Nucleus accumbens (tissue), 56 donors: ENCODE measurements at regions not wholly inside any gene's neighbourhood (a gene's known extent, or its start where the extent isn't known, plus 50 kb on each side); places are given as distances from the start of the nearest gene placed in this dataset.

Experiments used
- DNase-seq, 56 donors: peaks; one replicate each; lab custom pipeline; 2025; lab: John Stamatoyannopoulos, UW

DNA sequence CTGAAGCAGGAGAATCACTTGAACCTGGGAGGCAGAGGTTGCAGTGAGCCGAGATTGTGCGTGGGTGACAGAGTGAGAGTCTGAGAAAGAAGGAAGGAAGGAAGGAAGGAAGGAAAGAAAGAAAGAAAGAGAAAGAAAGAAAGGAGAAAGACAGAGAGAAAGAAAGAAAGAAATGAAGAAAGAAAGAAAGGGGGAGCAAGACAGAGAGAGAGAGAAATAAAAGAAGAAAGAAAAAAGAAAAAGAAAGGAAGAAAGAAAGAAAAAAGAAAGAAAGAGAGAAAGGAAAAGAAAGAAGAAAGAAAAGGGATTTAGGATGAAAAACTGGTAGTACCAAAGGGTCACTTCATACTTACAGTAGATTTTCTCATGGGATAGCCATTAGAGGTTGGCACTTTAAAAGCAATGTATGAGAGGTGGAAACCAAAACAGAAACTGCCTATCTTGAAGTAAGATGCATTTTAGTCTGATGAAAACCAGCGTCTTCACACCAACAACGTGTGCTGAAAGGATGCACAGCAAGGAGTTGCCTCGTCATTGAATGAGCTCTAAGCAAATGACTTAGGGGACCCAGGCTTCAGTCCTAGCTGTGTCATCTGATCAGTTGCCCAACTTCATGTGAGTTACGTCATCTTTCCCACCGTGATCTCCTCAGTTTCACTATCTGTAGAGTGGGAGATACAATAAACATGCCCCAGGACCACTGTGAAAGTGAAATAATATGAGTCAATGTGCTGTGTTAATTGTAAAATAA lies 133.9 kb upstream of the NEDD9 start:
- no peak for DNase-seq

DNA sequence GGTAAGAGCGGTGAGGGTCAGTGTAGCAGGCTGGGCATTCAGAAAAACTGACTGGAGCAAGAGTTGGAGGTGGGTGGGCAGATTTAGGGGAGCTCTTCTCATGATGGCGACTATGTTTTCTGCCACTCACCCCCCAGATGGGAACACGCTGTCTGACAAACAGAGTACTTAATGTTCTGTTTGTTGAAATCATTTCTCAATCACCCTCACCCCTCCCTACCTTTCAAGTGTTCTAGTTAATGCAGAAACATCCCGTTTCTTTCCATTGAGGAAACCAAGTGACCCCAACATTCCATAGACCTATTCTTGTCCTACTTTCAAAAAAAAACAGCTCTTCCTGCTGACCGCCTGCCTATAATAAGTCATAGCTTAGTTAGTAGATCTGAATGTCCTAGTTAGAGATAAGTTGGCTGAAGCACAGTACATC lies 132.5 kb upstream of the NEDD9 start:
- DNase-seq = no peak

DNA sequence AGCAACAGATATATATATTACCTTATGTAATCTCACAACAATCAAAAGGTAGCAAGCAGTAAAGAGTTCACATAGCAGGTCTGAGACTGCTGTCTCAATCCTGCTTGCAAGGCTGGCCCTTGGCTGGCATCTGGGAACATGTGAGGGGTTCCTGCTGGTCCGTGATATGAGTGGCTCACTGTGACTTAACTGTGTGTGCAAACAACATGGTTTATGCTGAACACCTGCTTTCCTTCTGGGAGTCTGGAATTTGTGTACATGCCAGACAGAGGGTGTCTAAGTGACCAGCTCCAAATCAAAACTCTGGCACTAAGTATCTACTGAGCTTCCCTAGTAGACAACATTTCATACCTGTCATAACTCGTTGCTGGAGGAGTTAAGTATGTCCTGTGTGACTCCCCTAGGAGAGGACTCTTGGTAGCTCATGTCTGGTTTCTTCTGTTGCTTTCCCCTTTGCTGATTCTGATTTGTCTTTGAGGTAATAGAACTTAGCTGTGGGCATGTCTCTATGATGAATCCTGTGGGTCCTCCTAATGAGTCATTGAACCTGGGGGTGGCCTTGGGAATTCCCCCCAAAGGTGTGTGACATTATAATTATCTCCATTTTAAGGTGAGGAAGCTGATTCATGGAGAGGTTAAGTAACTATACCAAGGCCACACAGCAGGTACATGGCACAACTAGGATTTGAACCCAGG lies 131.6 kb upstream of the NEDD9 start:
- DNase-seq = no peak

DNA sequence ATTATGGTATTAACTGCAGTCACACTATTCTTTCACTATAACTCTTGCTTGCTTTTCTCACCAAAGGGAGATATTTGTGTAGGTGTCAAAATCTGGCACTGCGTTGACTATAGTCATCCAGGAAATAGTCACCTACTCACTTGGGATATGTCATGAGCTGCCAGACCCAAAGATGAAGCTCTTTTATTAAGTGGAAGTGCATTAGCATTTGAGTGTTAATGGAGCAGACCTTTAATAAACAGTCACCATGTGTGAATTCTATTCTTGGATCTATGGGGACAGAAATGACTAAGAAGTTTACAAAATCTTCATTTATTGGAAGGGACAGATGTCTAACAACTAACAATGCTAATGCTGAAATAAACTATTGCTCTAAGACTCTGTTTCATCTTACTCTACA lies 130.1 kb upstream of the NEDD9 start:
- DNase-seq = peak in 1 of 56 donors; percentile 19

DNA sequence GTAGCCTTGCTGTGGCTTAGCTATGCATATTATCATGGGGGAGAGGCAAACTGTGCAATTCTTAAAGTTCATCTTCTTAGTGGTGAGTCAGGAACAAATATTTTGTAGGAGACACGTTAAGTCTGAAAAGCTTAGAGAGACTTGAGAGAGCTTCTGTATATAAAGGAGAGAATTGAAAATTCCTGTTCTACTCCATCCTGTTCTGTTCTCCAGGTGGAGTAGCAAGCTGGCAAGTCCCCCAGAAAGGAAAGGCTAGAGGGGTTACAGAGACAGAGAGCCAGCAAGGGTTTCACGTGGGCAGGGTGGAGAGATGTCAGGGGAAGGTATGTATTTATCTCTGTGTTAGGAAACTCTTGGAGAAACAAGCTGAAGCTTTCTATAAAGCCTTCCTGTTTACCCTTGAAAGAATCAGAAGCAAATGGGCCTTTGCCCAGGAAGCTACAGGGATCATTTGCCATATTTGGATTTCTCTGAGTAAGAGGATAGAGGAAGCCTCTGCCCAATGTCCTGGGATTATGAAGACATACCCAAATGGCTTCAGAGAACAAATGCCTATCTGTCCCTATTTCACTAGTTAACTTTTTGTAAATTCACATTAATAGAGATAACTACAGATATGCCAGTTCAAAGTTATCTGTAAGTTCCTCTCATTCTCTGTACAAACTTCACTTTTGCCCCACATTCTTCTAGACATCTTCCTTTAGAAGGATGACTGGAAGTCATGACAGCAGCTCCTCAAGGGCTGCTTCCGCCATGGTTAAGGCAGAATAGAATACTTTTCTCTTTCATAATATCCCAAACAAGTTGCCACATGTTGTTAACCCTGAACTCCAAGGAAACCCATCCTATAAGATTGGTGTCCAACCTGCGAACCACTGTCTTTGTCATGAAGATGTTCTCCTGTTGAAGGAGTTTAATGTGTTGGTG lies 126.7 kb upstream of the NEDD9 start:
- no peak for DNase-seq

DNA sequence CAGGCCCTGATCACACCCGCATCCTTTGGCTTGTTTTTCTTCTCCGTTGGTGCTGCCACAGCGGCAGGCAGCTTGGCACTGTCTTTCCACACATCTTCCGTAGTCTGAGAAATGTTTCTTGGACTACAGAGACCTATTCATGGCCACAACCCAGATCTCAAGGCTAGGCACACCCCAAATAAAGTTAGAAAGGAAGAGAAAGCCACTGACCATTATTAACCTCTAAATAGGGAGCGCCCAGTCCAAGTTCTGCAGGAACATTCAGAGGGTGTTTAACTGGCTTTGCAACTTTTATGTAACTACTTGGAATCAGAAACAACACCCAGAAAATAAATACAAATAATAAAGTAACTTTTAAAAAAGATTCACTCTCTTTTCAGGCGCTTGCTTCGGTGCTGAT lies 124.8 kb upstream of the NEDD9 start:
- no peak for DNase-seq

DNA sequence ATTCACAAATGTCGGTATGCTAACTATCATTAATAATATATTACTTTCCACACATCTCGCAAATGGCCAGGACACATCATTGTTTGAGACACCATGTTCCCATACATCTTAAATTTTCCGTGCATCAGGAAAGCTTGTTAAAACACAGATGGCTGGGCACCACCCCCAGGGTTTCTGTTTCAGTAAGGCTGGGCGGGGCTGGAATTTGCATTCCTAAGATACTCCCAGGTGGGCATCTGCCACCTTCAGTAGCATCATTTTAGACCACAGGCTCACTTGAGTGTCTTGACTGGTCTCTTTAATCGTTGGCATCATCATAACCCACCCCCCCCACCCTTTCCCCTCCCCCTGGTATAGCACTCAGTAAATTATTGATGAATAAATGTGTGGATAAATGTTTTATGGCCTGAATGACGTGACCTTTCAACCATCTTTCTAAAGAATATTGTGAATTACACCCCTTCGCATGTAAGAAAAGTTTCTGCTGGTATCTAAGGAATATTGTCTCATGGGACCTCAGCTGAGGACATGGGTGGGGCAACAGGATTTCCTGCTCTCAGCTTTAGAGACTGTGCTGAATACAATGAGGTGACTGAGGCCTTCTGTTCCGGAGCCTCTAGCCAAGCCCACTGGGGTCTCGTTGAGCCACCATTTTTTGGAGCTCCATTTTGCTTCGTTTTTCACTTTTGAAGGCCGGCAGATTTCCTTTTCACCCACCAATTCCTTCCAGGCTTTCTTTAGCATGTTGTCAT lies 124.1 kb upstream of the NEDD9 start:
- DNase-seq = no peak

DNA sequence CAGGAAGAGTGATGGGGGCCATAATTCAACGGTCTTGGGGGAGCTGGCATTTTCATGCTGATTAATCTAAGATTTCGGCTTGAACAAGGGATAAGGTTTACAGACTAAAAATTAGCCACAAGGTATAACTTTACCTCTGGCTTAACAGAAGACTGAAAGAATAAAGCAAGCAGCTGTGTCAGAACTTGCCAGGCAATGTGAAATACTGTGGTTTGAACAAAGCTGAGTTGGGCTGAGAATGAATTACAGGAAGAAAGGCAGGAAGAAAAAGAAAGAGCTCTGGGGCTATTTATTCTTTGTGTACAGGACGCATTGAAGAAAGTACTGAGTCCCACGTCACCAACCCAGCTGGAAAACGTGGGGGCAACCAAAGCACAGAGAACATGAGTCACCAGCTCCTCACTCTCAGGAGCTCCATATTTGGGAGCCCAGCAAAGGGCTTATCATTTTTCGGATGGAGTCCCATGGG lies 121.5 kb upstream of the NEDD9 start:
- peak in 19 of 56 donors; percentile 5 to 63 (median 39) for DNase-seq

DNA sequence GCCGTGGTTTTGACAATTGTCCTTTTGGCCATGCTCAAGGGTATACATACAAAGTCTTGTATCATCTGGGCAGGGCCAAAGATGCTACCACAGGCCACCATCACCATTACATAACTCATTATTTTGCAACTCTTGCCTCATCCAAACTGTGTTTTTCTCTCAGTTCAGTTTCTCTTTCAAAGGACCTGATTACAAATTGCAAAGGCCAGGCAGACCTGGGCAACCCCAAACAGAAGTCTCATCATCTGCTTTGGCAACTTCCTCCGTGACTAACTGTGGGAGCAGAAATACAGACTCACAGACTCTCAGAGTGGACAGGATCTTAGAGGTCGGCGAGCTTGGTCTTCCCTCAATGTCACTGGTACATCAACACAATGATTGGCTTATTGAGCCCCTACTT lies 117.8 kb upstream of the NEDD9 start:
- DNase-seq = no peak

DNA sequence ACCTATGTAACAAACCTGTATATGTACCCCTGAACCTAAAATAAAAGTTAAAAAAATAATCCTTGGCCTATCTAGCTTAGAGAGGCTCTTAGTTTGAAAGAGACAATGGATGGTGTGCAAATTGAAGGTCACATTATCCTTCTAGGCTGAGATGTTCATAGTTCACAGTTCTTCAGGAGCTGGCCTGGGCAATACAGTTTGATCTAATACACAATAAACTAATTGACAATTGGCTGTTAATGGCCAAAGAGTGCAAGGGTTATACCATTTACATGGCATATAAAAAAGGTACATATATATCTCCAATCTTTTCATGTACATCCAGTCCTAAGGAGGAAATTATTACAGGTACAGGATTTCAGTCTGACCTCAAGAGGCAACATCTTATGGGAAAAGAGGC lies 117.4 kb upstream of the NEDD9 start:
- DNase-seq = no peak

DNA sequence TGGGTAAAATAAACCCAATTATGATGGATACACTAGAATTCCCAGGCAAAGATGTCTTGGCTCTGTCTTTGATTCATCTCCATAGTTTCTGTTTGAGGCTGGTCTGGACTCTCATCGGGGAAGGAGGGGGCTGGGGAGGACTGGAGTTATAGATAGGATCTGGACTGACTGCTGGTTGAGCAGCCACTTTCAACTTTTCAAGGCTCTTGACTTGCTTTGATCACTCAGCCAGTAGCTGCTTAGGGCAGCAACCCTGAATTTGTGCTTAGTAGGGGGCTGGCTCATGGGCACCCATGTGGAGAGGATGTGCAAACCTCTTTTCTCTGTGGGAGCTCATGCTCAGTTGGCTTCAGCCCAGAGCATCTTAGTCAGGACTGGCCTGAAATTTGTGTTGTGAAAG lies 114.0 kb upstream of the NEDD9 start:
- no peak for DNase-seq

DNA sequence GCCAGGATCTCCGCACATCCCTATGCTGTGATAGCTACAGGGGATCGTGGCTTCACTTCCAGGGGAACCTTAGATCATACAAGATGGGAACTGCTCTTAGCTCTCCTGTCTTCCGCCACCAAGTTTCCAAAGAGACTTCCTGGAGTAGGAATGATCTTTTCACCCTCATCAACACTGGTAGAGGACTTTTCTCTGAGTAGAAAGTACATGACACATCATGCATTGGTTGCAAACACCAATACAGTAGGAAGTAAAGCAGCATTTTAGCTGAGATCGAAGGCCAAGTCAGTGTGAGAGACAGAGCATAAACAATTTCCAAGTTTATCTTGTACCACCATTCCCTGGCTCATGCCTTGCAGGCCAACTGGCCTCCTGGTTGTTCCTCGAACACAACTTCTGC lies 113.1 kb upstream of the NEDD9 start:
- no peak for DNase-seq

DNA sequence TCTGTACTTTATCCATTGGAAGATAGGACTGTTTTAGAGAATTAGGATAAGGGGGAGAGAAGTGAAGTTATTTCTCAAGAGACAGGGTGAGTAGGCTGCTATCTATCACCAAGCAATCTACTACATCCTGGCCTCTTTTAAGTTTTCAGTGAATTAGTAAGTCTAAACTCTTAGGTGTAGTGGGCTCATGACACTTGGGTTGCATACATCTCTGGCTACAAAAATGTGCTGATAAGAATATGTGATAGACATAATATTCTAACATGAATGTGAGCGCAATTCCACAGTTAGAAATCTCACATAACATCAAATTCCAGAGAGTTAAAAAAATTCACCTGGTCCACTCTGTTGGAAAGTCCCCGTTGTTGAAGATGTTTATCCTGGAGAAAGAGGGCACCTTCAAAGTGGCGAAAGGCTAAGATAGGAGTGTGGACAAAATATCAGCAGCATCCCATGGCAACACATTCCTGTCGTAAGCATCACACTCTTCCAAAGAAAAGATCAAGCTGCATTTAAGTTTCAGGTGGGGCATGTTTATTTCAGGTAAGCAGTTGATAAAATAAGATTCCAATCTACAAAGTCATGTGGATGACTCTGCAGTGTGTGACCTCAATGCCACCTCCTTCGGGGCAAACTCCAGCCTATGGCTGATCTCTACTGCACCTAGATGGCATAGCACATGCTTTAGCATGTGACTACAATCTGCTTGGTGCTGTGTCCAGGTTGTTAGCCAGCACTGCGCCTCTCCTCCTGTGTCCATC lies 111.7 kb upstream of the NEDD9 start:
- no peak for DNase-seq

DNA sequence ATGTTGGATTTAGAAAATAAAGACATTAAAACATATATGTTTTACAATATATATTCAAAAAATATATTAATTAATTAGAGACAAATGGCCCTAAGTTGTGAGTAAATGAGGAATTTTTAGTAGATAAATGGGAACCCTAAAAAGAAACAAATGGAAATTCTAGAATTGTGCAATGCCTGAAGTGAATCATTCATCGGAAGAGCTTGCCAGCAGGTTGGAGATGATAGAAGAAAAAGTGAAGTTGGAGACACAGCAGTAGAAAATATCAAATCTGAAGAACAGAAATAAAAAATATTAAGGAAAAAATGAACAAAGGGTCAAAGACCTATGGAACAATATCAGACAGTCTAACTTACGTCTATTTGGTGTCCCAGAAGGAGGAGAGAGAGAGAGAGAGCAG lies 109.4 kb upstream of the NEDD9 start:
- no peak for DNase-seq

DNA sequence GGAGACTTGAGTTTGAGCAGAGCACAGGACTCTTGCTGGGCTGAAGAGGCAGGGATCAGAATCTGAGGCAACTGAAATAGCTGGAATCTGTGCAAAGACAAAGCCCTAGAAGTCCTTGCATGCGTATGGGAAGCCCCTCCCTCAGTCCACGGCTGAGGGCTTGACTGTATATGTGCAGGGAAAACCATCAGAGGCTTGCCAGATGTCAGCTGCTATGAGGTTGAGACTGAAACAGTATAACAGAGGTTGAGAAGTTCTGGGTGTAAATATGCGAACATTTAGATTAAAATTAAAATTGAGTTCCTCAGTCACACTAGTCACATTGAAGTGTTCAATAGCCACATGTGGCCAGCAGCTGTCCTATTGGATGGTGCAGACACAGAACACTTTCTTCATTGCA lies 108.8 kb upstream of the NEDD9 start:
- no peak for DNase-seq

DNA sequence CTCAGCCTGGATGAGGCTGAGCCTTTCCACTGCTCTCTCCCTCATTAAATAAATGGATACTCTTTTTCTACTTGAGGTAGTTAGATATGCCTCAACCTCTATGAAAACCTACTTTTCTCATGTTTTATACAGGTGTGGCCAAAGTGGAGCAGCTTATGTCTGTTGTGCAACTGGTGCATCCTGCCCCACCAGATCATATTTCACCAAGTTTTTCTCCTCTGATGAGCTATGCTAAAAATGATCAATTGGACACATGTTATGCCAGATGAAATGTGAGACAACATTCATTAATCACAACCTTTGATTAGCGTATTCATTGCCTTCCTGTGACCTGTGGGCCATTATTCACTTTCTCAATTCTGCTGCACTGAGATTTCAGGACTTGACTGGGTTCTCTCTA lies 106.9 kb upstream of the NEDD9 start:
- DNase-seq = no peak

DNA sequence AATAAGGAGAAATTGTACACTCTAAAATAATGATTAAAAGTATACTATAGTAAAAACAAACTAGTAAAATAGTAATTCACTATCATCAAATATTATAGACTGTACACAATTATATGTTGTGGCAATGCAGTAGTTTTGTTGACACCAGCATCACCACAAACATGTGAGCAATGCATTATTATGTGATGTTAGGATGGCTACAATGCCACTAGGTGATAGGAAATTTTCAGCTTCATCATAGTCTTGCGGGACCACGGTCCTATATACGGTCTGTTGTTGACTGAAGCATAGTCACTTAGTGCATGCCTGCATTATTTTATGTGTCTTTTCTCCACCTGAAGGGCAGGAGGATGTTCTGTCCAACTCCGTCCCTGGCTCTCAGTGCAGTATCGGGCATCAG lies 104.8 kb upstream of the NEDD9 start:
- no peak for DNase-seq

DNA sequence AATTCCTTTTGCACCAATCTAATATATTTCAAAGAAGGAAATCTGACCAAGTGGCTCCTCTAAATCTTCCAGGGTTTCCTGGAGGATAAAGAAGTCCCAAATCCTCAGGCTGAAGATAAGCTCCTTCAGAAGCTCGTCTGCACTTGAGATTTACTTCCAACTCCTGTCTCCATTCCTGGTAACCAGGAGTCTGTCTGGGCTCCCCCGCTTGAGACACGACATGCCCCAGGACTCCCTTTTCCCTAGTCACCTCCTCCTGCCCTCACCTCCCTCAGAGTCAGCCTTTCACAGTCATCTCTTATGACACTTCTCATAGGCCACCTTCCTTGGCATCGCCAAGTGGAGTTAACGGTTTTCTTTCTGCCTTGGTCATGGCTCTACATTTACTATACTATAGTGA lies 103.4 kb upstream of the NEDD9 start:
- no peak for DNase-seq

DNA sequence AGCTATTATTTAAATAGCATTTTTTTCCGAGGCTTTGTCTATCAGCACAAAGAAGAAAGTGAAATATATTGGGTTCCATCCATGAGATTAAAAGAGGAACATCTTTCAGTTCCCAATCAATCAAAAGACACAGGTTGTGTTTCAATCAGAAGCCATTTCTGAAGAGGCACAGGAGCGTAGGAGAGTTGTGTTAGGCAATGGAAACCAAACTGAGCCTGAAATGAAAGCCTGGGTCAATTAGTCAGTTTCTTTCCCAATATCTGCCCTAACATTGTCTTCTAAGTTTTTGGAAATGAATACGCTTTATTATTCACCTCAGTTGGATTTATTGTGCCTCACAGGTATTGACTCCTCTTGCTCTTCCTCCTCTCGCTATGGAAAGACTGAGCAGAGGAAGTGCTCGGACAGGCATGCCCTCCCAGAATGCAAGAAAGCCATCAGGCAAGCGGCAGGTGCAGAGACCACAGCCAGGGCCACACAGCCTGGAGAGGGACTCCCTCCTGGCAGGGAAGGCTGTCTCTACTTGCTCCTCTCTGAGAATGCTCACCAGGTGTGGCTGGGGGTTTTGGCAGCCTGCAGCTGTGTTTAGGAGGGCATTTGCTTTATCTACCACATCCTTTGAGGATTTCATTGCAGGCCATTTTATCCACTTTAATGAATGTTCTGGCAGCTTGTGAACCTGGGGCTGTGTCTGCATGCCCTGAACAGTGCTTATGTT lies 100.8 kb upstream of the NEDD9 start:
- DNase-seq = no peak
